ENCODE measurements at regions not wholly inside any gene's neighbourhood (a gene's known extent, or its start where the extent isn't known, plus 50 kb on each side); places are given as distances from the start of the nearest gene placed in this dataset.

- TF ChIP-seq EZH2phosphoT487 (IDR thresholded peaks at IDR 0.05; ENCODE audit: borderline replicate concordance, low read length) (no peak), CTCF (IDR thresholded peaks at IDR 0.05; ENCODE audit: low read depth, low read length, poor library complexity, severe bottlenecking) (no peak)
- H3K27me3 ChIP-seq (ENCODE audit: control insufficient read depth, low read length): no peaks in the 10 kb centered on the region
- no peak overlapping the region for H3K4me2 ChIP-seq (ENCODE audit: low read length)
- H4K20me1 ChIP-seq (ENCODE audit: control insufficient read depth, insufficient read depth, low read depth, low read length): no peaks in the 10 kb centered on the region
- H3K27ac ChIP-seq (ENCODE audit: low read depth, low read length): no peak overlapping the region
- H3K4me3 ChIP-seq (ENCODE audit: low read length): no peak overlapping the region
- H3K9me3 ChIP-seq (ENCODE audit: control insufficient read depth, insufficient read depth, low read length): no peaks in the 10 kb centered on the region
- no peaks in the 10 kb centered on the region for H3K9me2 ChIP-seq (replicated peaks; ENCODE audit: control insufficient read depth, low read length)
- no peaks in the 10 kb centered on the region for H3K36me3 ChIP-seq (ENCODE audit: control insufficient read depth, low read length)
- H3K79me2 ChIP-seq (ENCODE audit: control insufficient read depth, low read length): no peaks in the 10 kb centered on the region
- H3K4me1 ChIP-seq (ENCODE audit: control insufficient read depth, low read length): no peaks in the 10 kb centered on the region
- no peaks in the 10 kb centered on the region for H3F3A ChIP-seq (ENCODE audit: control insufficient read depth, insufficient read depth)
These were observed 156.4 kb downstream of the COPS8 start for GRCh38 chr2:237242091-237242536.

GRCh38 chr2:237243487-237243886 is 157.8 kb downstream of the COPS8 start:
- no peaks in the 10 kb centered on the region for H3K9me3 ChIP-seq (ENCODE audit: control insufficient read depth, insufficient read depth, low read length)
- H3K4me1 ChIP-seq (ENCODE audit: control insufficient read depth, low read length): no peaks in the 10 kb centered on the region
- no peak overlapping the region for H3K4me3 ChIP-seq (ENCODE audit: low read length)
- no peaks in the 10 kb centered on the region for H3K79me2 ChIP-seq (ENCODE audit: control insufficient read depth, low read length)
- H3K36me3 ChIP-seq (ENCODE audit: control insufficient read depth, low read length): no peaks in the 10 kb centered on the region
- H3K4me2 ChIP-seq (ENCODE audit: low read length): no peak overlapping the region
- no peaks in the 10 kb centered on the region for H3F3A ChIP-seq (ENCODE audit: control insufficient read depth, insufficient read depth)
- no peaks in the 10 kb centered on the region for H3K27me3 ChIP-seq (ENCODE audit: control insufficient read depth, low read length)
- no peak overlapping the region for H3K27ac ChIP-seq (ENCODE audit: low read depth, low read length)
- no peak for TF ChIP-seq EZH2phosphoT487 (IDR thresholded peaks at IDR 0.05; ENCODE audit: borderline replicate concordance, low read length)
- no peak for TF ChIP-seq CTCF (IDR thresholded peaks at IDR 0.05; ENCODE audit: low read depth, low read length, poor library complexity, severe bottlenecking)
- H3K9me2 ChIP-seq (replicated peaks; ENCODE audit: control insufficient read depth, low read length): no peaks in the 10 kb centered on the region
- H4K20me1 ChIP-seq (ENCODE audit: control insufficient read depth, insufficient read depth, low read depth, low read length): no peaks in the 10 kb centered on the region

GRCh38 chr2:237244178-237244577 is 158.5 kb downstream of the COPS8 start:
- Histone ChIP-seq H3K4me2 (ENCODE audit: low read length) (no peak overlapping the region), H3K4me1 (ENCODE audit: control insufficient read depth, low read length) (no peaks in the 10 kb centered on the region)

More at GRCh38 chr2:237244178-237244577, 158.5 kb downstream of the COPS8 start:
- Histone ChIP-seq H3K9me3 (ENCODE audit: control insufficient read depth, insufficient read depth, low read length) (no peaks in the 10 kb centered on the region), H3K27me3 (ENCODE audit: control insufficient read depth, low read length) (no peaks in the 10 kb centered on the region), H3K27ac (ENCODE audit: low read depth, low read length) (no peak overlapping the region), H3F3A (ENCODE audit: control insufficient read depth, insufficient read depth) (no peaks in the 10 kb centered on the region), H3K79me2 (ENCODE audit: control insufficient read depth, low read length) (no peaks in the 10 kb centered on the region), H3K9me2 (replicated peaks; ENCODE audit: control insufficient read depth, low read length) (no peaks in the 10 kb centered on the region), H3K36me3 (ENCODE audit: control insufficient read depth, low read length) (no peaks in the 10 kb centered on the region), H4K20me1 (ENCODE audit: control insufficient read depth, insufficient read depth, low read depth, low read length) (no peaks in the 10 kb centered on the region), H3K4me3 (ENCODE audit: low read length) (no peak overlapping the region)
- TF ChIP-seq EZH2phosphoT487 (IDR thresholded peaks at IDR 0.05; ENCODE audit: borderline replicate concordance, low read length) (no peak), CTCF (IDR thresholded peaks at IDR 0.05; ENCODE audit: low read depth, low read length, poor library complexity, severe bottlenecking) (no peak)
